SKM-1 (cell line): ENCODE measurements at regions not wholly inside any gene's neighbourhood (a gene's known extent, or its start where the extent isn't known, plus 50 kb on each side); places are given as distances from the start of the nearest gene placed in this dataset.
A peak's percentile ranks its signal among the peaks of the same experiment; 100 is the strongest.
"Not testable (repeated sequence)": the region's sequence is repeated elsewhere in the genome, so short reads cannot be mapped to it uniquely, and the experiment has no call there.

Experiments used
- DNase-seq: peaks from one replicate; lab custom pipeline; 2025; ENCODE audit not compliant: unreplicated experiment; lab: John Stamatoyannopoulos, UW

GRCh38 chr5:135184646-135185045 is 150.6 kb upstream of the PITX1 start:
- no peak for DNase-seq

DNA sequence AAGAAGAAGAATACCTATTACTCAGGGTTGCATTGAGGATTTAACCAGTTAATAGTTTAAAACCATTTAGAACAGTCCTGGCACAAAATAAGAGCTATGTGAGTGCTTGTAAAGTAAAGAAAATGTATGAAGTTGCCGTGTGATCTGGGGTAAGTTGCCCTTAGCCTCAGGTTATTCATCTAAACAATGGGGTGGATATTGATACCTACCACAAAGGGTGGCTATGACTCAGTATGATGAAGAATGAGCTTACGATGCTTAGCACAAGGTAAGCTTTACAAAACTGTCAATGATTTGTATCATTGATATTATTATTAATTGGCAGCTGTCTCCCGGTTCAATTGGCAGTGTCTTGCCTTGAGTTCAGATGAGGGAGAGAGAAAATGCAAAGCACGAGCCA is 149.4 kb upstream of the PITX1 start:
- no peak for DNase-seq

DNA sequence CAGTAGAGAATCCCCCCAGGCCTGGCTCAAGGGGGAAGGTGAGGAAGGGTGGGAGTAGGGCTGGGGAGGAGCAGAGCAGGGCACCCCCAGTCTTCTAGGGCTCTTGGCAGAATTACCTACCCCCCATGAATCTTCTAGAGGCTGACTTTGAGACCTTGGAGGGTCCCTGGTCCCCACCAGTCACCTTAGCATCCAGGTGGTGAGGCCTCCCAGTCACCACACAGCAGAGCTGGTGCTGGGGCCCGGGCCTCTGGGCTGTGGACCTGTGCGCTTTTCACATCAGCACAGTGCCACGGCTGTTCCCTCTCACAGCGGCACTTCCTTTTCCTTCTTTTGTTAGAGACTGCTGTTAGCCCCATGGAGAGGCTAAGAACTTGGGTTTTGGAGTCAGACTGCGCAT is 148.6 kb upstream of the PITX1 start:
- no peak for DNase-seq

DNA sequence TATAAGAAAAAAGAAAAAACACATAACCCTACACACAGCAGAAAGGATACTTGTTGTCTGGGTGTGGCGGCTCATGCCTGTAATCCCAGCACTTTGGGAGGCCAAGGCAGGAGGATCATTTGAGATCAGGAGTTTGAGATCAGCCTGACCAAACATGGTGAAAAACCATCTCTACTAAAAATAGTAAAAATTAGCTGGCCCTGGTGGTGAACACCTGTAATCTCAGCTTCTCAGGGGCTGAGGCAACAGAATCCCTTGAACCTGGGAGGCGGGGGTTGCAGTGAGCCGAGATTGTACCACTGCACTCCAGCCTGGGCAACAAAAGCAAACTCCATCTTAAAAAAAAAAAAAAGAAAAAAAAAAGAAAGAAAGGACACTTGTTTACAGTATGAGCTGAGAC is 147.6 kb upstream of the PITX1 start:
- no peak for DNase-seq

DNA sequence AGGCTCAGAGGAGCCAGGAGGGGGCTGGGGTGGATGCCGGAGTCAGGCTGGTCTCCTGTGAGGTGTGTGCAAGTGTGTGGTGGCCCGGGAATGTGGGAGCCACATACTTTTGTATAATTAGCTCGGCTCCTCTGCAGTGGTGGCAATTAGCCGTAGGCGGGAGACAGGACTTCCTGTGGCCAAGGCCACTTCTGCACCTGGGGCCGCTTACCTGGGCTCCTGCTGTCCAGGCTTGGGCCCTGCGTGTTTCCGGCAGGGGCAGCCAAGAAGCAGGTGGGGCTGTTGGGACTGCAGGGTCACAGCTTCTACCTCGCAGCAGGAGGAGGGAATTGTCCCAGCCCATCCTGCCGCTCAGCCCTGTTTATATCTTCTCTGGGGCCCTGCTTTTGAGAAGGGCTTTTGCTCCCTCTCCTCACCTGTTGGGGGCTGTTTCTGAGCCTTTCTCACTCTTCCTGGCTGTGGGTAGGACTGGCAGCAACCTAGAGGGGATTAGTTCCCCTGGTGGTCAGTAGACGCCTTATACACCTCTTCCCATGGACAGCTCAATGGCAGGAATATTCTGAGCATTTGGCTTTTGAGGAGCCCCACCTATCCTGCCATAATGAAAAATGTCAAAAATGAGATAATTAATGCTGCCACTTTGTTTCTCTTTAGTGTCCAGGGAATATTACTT is 145.4 kb upstream of the PITX1 start:
- DNase-seq = no peak

GRCh38 chr5:135178476-135179155 is 144.6 kb upstream of the PITX1 start:
- no peak for DNase-seq

DNA sequence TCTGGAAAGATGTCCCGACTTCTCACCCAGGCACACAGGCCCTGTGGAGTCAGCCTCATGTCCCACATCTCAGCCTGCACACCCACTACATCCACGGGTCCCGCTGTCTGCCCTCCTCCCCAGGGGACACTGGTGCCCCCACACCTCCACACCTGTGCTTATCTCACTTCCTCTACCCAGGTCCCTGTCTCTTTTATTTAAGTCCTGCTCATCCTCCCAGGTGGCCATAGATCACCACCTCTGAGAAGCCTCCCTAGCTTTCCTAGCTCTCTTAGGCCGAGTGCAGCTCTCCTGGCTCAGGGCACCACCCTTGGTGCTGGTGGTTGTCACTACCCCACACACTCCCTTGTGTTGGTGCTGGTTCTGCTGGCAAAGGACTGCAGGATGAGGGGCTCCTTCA is 143.6 kb upstream of the PITX1 start:
- DNase-seq = no peak

DNA sequence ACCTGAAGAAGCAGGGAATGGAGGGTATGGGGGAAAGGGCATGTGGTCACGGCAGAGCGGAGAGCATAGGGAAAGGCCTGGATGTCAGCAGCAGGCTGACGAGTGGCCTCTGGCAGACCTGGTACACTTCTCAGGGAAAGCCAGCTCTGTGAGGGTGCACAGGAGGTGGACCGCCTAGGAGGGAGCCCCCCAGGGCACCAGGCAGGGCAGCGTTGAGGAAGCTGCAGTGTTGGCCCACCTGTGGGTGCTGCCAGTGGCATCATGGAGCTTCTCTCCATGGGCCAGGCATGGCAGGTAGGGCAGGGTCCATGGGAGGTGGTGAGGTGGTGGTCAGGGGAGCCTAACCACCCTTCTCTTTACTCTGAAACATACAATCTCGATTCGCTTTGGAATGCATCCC is 143.0 kb upstream of the PITX1 start:
- DNase-seq = no peak

DNA sequence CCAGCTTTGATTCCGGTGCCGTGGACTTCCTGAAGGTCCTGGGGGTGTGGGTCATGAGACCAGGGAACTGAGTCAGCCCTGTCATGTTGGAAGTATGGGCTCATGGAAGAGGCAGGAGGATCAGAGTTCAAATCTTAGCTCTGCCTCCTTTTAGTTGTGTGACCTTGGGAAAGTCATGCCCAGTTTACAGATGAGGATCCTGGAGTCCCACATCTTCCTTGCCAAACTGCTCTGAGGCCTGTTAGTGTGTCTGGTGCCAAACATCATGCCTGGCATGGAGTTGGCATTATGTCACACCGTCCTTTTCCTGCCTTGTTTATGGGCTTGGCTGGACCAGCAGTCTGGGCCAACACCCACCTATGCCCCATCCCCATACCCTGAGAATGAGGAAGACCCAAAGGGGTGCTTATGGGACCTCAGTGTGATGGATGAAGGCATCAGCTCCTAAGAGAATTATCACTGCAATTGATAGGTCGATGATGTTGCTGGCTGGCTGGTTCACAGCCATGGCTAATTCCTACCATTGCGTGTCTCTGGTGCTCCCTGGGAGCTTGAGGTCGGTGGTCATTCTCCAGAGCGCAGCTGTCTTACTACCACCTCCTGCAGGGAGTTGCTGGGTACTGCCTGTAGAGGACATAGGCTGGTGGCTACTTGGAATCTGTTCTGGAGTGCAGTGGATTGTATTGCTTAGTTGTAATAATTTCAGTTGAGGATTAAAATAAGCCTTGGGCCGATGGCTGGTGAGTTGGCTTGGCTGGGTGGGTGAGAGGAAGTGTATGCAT is 140.5 kb upstream of the PITX1 start:
- no peak for DNase-seq

GRCh38 chr5:135173662-135174290 is 139.7 kb upstream of the PITX1 start:
- no peak for DNase-seq

GRCh38 chr5:135172718-135173117 is 138.7 kb upstream of the PITX1 start:
- no peak for DNase-seq

- no peak for DNase-seq
These were observed 137.3 kb upstream of the PITX1 start for GRCh38 chr5:135171336-135171735.

DNA sequence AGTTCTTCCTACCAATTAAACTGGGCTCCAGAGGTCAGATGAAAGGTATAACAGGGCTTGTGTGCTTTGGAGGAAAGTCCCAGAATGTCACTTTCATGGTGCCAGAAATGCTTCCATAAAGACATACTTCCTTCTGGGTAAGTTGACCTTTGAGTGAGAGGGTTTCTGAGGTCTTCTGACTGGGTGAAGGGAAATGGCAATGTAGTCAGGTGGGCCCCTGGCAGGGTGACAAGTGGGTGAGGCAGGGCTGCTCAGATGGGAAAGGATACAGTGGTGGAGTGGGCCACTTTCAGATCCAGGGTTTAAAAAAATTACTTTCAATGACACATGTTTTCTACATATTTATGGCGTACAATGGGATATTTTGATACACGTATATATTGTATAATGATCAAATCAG is 136.5 kb upstream of the PITX1 start:
- DNase-seq = no peak

- no peak for DNase-seq
These were observed 135.7 kb upstream of the PITX1 start for GRCh38 chr5:135169753-135170152.

DNA sequence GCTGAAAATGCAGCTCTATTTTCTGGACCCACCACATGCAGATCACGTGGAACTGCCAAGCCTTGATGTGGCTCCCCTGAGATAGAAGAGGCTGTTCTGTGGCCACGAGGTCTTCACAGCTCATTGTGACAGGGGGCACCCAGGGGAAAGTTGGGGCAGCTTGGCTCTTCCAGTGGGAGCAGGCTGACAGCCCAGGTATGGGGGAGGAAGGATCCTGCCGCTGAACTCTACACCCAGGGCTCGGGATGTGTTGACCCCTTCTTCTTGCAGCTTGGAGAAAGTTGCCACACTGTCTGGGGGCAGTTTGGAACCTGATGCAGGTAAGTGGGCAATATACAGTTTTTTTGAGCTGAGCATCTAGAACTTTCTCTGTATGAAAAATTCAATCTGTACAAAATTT is 133.6 kb upstream of the PITX1 start:
- DNase-seq = no peak

GRCh38 chr5:135164873-135165614 is 131.0 kb upstream of the PITX1 start:
- DNase-seq = not testable (repeated sequence)

- no peak for DNase-seq
These were observed 129.9 kb upstream of the PITX1 start for GRCh38 chr5:135163964-135164363.

- no peak for DNase-seq
These were observed 129.4 kb upstream of the PITX1 start for GRCh38 chr5:135163391-135163790.

DNA sequence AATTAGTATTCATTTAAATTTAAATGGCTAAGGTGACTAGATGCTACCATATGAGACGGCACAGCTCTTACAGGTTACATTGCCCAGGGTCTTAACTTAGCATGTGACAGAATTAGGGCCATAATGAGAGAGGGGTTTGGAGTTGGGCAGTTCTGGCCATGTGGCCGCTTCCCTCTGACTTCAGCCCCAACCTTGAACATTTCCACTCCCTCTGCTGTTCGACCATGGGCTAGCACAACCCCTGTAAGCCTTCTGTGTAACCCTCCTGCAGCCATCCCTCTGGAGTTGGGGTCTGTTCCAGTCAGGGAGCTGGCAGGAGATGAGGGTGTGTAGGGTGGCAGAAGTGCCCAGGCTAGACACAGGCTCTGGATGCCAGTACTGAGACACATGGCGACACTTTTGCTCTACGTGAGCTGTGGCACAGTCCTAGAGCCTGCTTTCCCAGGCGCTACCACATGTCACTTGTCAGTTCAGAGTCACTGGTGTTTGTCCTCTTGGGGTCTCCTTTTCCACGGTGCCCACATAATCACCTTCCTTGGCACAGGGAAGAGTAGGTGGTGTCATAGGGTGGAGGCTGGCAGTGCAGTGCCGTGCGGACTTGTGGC is 128.7 kb upstream of the PITX1 start:
- no peak for DNase-seq

DNA sequence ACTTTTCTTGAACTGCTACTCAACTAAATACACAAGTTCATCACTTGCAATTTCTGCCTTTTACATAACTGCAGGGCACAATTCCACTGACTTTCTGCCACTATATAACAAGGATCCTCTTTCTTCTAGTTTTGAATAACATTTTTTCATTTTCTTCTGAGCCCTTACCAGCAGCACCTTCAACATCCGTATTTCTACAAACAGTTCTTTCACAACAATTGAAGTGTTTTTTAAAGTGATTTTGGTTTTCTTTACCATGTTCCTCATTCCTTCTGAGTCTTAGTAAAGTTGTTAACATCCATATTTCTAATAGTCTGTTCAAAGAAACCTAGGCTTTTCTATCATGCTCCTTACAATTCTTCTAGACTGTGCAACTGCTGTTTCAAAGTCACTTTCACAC is 127.2 kb upstream of the PITX1 start:
- peak; percentile 36 for DNase-seq
